HG03521 (cell line): ENCODE measurements at regions not wholly inside any gene's neighbourhood (a gene's known extent, or its start where the extent isn't known, plus 50 kb on each side); places are given as distances from the start of the nearest gene placed in this dataset.

ENCODE experiments used
- ATAC-seq: cut with Tn5 transposase; IDR thresholded peaks from one replicate; pipeline ENCODE4 v1.9.1; 2021; ENCODE audit warnings: mild to moderate bottlenecking, moderate library complexity; ENCODE audit not compliant: unreplicated experiment

- ATAC-seq = no peak
These were observed 342.0 kb downstream of the USP25 start for GRCh38 chr21:16071761-16072160.

GRCh38 chr21:16072221-16072620, 342.4 kb downstream of the USP25 start:
- no peak for ATAC-seq

- no peak for ATAC-seq
These were observed 343.0 kb downstream of the USP25 start for GRCh38 chr21:16072737-16073136.

- ATAC-seq = no peak
These were observed 343.8 kb downstream of the USP25 start for GRCh38 chr21:16073586-16073985.

GRCh38 chr21:16074950-16075489, 345.2 kb downstream of the USP25 start:
- ATAC-seq = no peak

GRCh38 chr21:16075649-16076282, 346.0 kb downstream of the USP25 start:
- no peak for ATAC-seq

GRCh38 chr21:16076465-16076864, 346.7 kb downstream of the USP25 start:
- ATAC-seq = no peak

- ATAC-seq = no peak
These were observed 348.6 kb downstream of the USP25 start for GRCh38 chr21:16078382-16078781.

GRCh38 chr21:16079830-16080229, 350.0 kb downstream of the USP25 start:
- no peak for ATAC-seq

GRCh38 chr21:16081304-16081703, 351.5 kb downstream of the USP25 start:
- ATAC-seq = no peak

GRCh38 chr21:16082038-16082816, 352.4 kb downstream of the USP25 start:
- ATAC-seq = no peak

- ATAC-seq = no peak
These were observed 355.1 kb downstream of the USP25 start for GRCh38 chr21:16084776-16085364.

GRCh38 chr21:16085421-16085820, 355.6 kb downstream of the USP25 start:
- no peak for ATAC-seq

GRCh38 chr21:16086121-16086520, 356.3 kb downstream of the USP25 start:
- ATAC-seq = no peak

GRCh38 chr21:16086936-16087335, 357.2 kb downstream of the USP25 start:
- no peak for ATAC-seq

- ATAC-seq = no peak
These were observed 357.7 kb downstream of the USP25 start for GRCh38 chr21:16087523-16087922.

GRCh38 chr21:16088056-16088455, 358.3 kb downstream of the USP25 start:
- no peak for ATAC-seq

- ATAC-seq = no peak
These were observed 365.2 kb downstream of the USP25 start for GRCh38 chr21:16095005-16095404.

- no peak for ATAC-seq
These were observed 367.2 kb downstream of the USP25 start for GRCh38 chr21:16096988-16097387.

GRCh38 chr21:16102113-16102512, 372.3 kb downstream of the USP25 start:
- no peak for ATAC-seq

- ATAC-seq = no peak
These were observed 378.8 kb downstream of the USP25 start for GRCh38 chr21:16108561-16109075.
